Upper lobe of right lung (tissue), 1 donor: ENCODE measurements at regions not wholly inside any gene's neighbourhood (a gene's known extent, or its start where the extent isn't known, plus 50 kb on each side); places are given as distances from the start of the nearest gene placed in this dataset.

Experiments used
- ATAC-seq: fragments of 200-7000 bp; cut with Tn5 transposase; one replicate; pipeline ENCODE4 v1.9.1; 2020; ENCODE audit warnings: mild to moderate bottlenecking, moderate library complexity
- DNase-seq: peaks from one replicate; pipeline ENCODE4 v3.0.0-alpha.2; 2020
- H3K27ac ChIP-seq: fragments of 200-600 bp; one replicate; pipeline ENCODE4 v1.8.0; 2022
- H3K27me3 ChIP-seq: fragments of 200-600 bp; one replicate; pipeline ENCODE4 v1.8.0; 2022; ENCODE audit warnings: mild to moderate bottlenecking
- H3K36me3 ChIP-seq: fragments of 200-600 bp; one replicate; pipeline ENCODE4 v1.8.0; 2022
- H3K4me1 ChIP-seq: fragments of 200-600 bp; one replicate; pipeline ENCODE4 v1.8.0; 2022
- H3K4me3 ChIP-seq: fragments of 200-600 bp; one replicate; pipeline ENCODE4 v1.8.0; 2022; ENCODE audit warnings: mild to moderate bottlenecking
- H3K9me3 ChIP-seq: fragments of 200-600 bp; one replicate; pipeline ENCODE4 v1.8.0; 2022
- CTCF ChIP-seq: fragments of 200-600 bp; IDR thresholded peaks from one replicate; pipeline ENCODE4 v1.8.0; 2022; ENCODE audit warnings: antibody characterized with exemption
- intact Hi-C: fragments of 100-400 bp; cut with DNase I; formaldehyde crosslinking; loops from one replicate; pipeline ENCODE4 v1.11.0; 2022
- donor health status: DM: no; HTN: yes; CAD: no; lungs with severe emphysema.

- H3K9me3 ChIP-seq = no peaks in the 10 kb centered on the region
- ATAC-seq = no peak
Observed at GRCh38 chr2:14557111-14557510, 75.4 kb upstream of the LRATD1 start.

GRCh38 chr2:14557916-14558315, 74.6 kb upstream of the LRATD1 start:
- H3K9me3 ChIP-seq = no peaks in the 10 kb centered on the region
- no peaks in the 10 kb centered on the region for H3K27me3 ChIP-seq
- no peak for TF ChIP-seq CTCF
- no peak overlapping the region for H3K4me3 ChIP-seq
- no peak overlapping the region for H3K27ac ChIP-seq
- no peak for DNase-seq
- no peaks in the 10 kb centered on the region for H3K36me3 ChIP-seq
- no peaks in the 10 kb centered on the region for H3K4me1 ChIP-seq
- intact Hi-C loops = no loop called here
- ATAC-seq = no peak

More at GRCh38 chr2:14557111-14557510, 75.4 kb upstream of the LRATD1 start:
- no peaks in the 10 kb centered on the region for H3K36me3 ChIP-seq
- no peaks in the 10 kb centered on the region for H3K4me1 ChIP-seq
- H3K27me3 ChIP-seq = no peaks in the 10 kb centered on the region
- no peak overlapping the region for H3K4me3 ChIP-seq
- no peak overlapping the region for H3K27ac ChIP-seq
- intact Hi-C loops = no loop called here
- DNase-seq = no peak
- no peak for TF ChIP-seq CTCF

- no peaks in the 10 kb centered on the region for H3K9me3 ChIP-seq
- H3K4me3 ChIP-seq = no peak overlapping the region
- H3K27ac ChIP-seq = no peak overlapping the region
- no peaks in the 10 kb centered on the region for H3K4me1 ChIP-seq
- H3K36me3 ChIP-seq = no peaks in the 10 kb centered on the region
- no peaks in the 10 kb centered on the region for H3K27me3 ChIP-seq
- intact Hi-C loops = no loop called here
- ATAC-seq = no peak
- TF ChIP-seq CTCF = no peak
- DNase-seq = no peak
Observed at GRCh38 chr2:14558335-14558919, 74.1 kb upstream of the LRATD1 start.

GRCh38 chr2:14560716-14561115, 71.8 kb upstream of the LRATD1 start:
- no peak overlapping the region for H3K27ac ChIP-seq
- DNase-seq (no peak), ATAC-seq (no peak)
- no peaks in the 10 kb centered on the region for H3K4me1 ChIP-seq
- no peaks in the 10 kb centered on the region for H3K27me3 ChIP-seq
- H3K9me3 ChIP-seq = no peaks in the 10 kb centered on the region
- intact Hi-C loops = no loop called here
- no peak for TF ChIP-seq CTCF
- H3K4me3 ChIP-seq = no peak overlapping the region
- no peaks in the 10 kb centered on the region for H3K36me3 ChIP-seq

GRCh38 chr2:14563324-14563723, 69.2 kb upstream of the LRATD1 start:
- no peaks in the 10 kb centered on the region for H3K36me3 ChIP-seq
- no peak overlapping the region for H3K27ac ChIP-seq
- ATAC-seq (no peak), DNase-seq (no peak)
- H3K27me3 ChIP-seq = no peaks in the 10 kb centered on the region
- H3K4me3 ChIP-seq = no peak overlapping the region
- intact Hi-C loops = no loop called here
- TF ChIP-seq CTCF = no peak
- no peaks in the 10 kb centered on the region for H3K4me1 ChIP-seq
- no peaks in the 10 kb centered on the region for H3K9me3 ChIP-seq

GRCh38 chr2:14565666-14566065, 66.9 kb upstream of the LRATD1 start:
- no peaks in the 10 kb centered on the region for H3K4me1 ChIP-seq
- no peak overlapping the region for H3K27ac ChIP-seq
- H3K9me3 ChIP-seq = no peaks in the 10 kb centered on the region
- H3K4me3 ChIP-seq = no peak overlapping the region
- DNase-seq = no peak
- no peaks in the 10 kb centered on the region for H3K36me3 ChIP-seq
- no peaks in the 10 kb centered on the region for H3K27me3 ChIP-seq
- intact Hi-C loops = no loop called here
- TF ChIP-seq CTCF = no peak
- no peak for ATAC-seq
